RWPE1 (cell line): ENCODE measurements at regions not wholly inside any gene's neighbourhood (a gene's known extent, or its start where the extent isn't known, plus 50 kb on each side); places are given as distances from the start of the nearest gene placed in this dataset.

ENCODE experiments used
- CTCF ChIA-PET: fragments of 350-600 bp; sonication (Branson Sonifier 250); formaldehyde crosslinking; extraction: SDS; loops from one replicate; lab custom pipeline; 2021; lab: Yijun Ruan, JAX
- POLR2A ChIA-PET: fragments of 400-600 bp; formaldehyde crosslinking; extraction: SDS; loops from one replicate; lab custom pipeline; 2020; ENCODE audit warnings: antibody characterized with exemption; ENCODE audit not compliant: low non-redundant PET; lab: Yijun Ruan, JAX
- DNase-seq: peaks from one replicate; pipeline ENCODE4 v3.0.0; 2012; ENCODE audit warnings: low spot score
- H3K27ac ChIP-seq: fragments of 450-650 bp; 2 replicates; pipeline ENCODE4 v1.5.1; 2017
- TF ChIP-seq, protein P1 (sequence below): fragments of 450-650 bp; conservative IDR thresholded peaks from 2 replicates; pipeline ENCODE4 v1.5.1; 2017; ENCODE audit warnings: low read depth, mild to moderate bottlenecking

- CTCF ChIA-PET, result no interaction called here
- TF ChIP-seq, protein P1, sequence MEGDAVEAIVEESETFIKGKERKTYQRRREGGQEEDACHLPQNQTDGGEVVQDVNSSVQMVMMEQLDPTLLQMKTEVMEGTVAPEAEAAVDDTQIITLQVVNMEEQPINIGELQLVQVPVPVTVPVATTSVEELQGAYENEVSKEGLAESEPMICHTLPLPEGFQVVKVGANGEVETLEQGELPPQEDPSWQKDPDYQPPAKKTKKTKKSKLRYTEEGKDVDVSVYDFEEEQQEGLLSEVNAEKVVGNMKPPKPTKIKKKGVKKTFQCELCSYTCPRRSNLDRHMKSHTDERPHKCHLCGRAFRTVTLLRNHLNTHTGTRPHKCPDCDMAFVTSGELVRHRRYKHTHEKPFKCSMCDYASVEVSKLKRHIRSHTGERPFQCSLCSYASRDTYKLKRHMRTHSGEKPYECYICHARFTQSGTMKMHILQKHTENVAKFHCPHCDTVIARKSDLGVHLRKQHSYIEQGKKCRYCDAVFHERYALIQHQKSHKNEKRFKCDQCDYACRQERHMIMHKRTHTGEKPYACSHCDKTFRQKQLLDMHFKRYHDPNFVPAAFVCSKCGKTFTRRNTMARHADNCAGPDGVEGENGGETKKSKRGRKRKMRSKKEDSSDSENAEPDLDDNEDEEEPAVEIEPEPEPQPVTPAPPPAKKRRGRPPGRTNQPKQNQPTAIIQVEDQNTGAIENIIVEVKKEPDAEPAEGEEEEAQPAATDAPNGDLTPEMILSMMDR, result no peak
- no peak overlapping the region for H3K27ac ChIP-seq
Measured at GRCh38 chr12:88377973-88378372, 202.3 kb downstream of the KITLG start.

GRCh38 chr12:88381466-88381865, 198.8 kb downstream of the KITLG start:
- TF ChIP-seq, protein P1, result no peak
- CTCF ChIA-PET, result interaction anchor here (1.1 kb wide), 1 partner anchor 45 kb away, joined by 3 read pairs; no protein-coding TSS in a partner anchor
- no peak overlapping the region for H3K27ac ChIP-seq
- POLR2A ChIA-PET, result no interaction called here
- no peak for DNase-seq

More at GRCh38 chr12:88377973-88378372, 202.3 kb downstream of the KITLG start:
- POLR2A ChIA-PET, result no interaction called here
- DNase-seq, result no peak

- POLR2A ChIA-PET, result no interaction called here
- CTCF ChIA-PET, result no interaction called here
- DNase-seq, result no peak
- no peak overlapping the region for H3K27ac ChIP-seq
- TF ChIP-seq, protein P1, result no peak
Measured at GRCh38 chr12:88383405-88383804, 196.9 kb downstream of the KITLG start.

- ChIA-PET CTCF (interaction anchor here (0.6 kb wide), 1 partner anchor 230 kb away, joined by 5 read pairs; no protein-coding TSS in a partner anchor), POLR2A (no interaction called here)
- TF ChIP-seq, protein P1, result no peak
- no peak overlapping the region for H3K27ac ChIP-seq
- no peak for DNase-seq
Measured at GRCh38 chr12:88388566-88389540, 191.4 kb downstream of the KITLG start.

GRCh38 chr12:88390811-88391210, 189.5 kb downstream of the KITLG start:
- no peak for DNase-seq
- ChIA-PET CTCF (interaction anchor here (0.8 kb wide), 1 partner anchor 245 kb away, joined by 4 read pairs; no protein-coding TSS in a partner anchor), POLR2A (no interaction called here)
- no peak overlapping the region for H3K27ac ChIP-seq
- TF ChIP-seq, protein P1, result no peak

GRCh38 chr12:88391556-88391955, 188.7 kb downstream of the KITLG start:
- TF ChIP-seq, protein P1, result no peak
- H3K27ac ChIP-seq, result peak overlapping the region; percentile 28; the same call in 1 of the 2 replicates
- CTCF ChIA-PET, result no interaction called here
- peak; percentile 36 for DNase-seq
- POLR2A ChIA-PET, result no interaction called here
